B cell (primary cell): ENCODE measurements at regions not wholly inside any gene's neighbourhood (a gene's known extent, or its start where the extent isn't known, plus 50 kb on each side); places are given as distances from the start of the nearest gene placed in this dataset.

Experiments used
- EZH2 ChIP-seq: IDR thresholded peaks from 2 replicates; pipeline ENCODE4 v1.6.1; 2012; ENCODE audit warnings: borderline replicate concordance, low read depth, mild to moderate bottlenecking, moderate library complexity, low read length; ENCODE audit not compliant: insufficient read depth, poor library complexity, severe bottlenecking
- TF ChIP-seq, protein P1 (sequence below): fragments of 200-600 bp; IDR thresholded peaks from one replicate; pipeline ENCODE4 v1.8.0; 2022; ENCODE audit warnings: antibody characterized with exemption, mild to moderate bottlenecking

DNA sequence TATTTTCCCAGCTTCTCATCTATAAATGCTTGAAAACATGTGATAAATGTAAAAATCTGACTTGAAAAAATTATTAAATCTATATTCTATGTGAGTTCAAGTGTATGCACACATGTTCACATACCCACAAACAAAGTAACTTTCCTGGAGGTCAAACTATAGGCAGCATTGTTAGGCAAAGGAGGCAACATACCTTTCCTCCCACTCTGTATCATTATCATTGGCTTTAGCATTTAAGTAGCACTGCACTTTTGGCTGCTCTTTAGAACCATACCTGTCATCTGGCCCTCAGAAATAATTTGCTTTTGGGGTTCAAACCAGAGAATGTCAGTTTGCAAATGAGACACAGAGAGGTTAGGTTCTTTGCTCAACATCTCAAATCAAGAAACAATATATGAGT is 102.4 kb upstream of the CCDC196 start:
- TF ChIP-seq, protein P1, sequence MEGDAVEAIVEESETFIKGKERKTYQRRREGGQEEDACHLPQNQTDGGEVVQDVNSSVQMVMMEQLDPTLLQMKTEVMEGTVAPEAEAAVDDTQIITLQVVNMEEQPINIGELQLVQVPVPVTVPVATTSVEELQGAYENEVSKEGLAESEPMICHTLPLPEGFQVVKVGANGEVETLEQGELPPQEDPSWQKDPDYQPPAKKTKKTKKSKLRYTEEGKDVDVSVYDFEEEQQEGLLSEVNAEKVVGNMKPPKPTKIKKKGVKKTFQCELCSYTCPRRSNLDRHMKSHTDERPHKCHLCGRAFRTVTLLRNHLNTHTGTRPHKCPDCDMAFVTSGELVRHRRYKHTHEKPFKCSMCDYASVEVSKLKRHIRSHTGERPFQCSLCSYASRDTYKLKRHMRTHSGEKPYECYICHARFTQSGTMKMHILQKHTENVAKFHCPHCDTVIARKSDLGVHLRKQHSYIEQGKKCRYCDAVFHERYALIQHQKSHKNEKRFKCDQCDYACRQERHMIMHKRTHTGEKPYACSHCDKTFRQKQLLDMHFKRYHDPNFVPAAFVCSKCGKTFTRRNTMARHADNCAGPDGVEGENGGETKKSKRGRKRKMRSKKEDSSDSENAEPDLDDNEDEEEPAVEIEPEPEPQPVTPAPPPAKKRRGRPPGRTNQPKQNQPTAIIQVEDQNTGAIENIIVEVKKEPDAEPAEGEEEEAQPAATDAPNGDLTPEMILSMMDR, result no peak
- TF ChIP-seq EZH2, result no peak
